Vagina (tissue), 2 donors: ENCODE measurements at regions not wholly inside any gene's neighbourhood (a gene's known extent, or its start where the extent isn't known, plus 50 kb on each side); places are given as distances from the start of the nearest gene placed in this dataset.

Experiments used
- DNase-seq, 2 donors: peaks; one replicate each; pipeline ENCODE4 v3.0.0-alpha.2; 2017; ENCODE audit errors: extremely low spot score in 2 of 2
- H3K27ac ChIP-seq: fragments of 200-600 bp; sonication (generic); one replicate; pipeline ENCODE4 v1.5.1; 2019
- H3K27me3 ChIP-seq: fragments of 200-600 bp; sonication (generic); one replicate; pipeline ENCODE4 v1.5.1; 2019
- H3K36me3 ChIP-seq, 2 donors: fragments of 200-600 bp; sonication (generic); one replicate each; pipeline ENCODE4 v1.5.1; 2017 to 2019
- H3K4me1 ChIP-seq: fragments of 200-600 bp; sonication (generic); one replicate; pipeline ENCODE4 v1.5.1; 2019
- H3K4me3 ChIP-seq, 2 donors: fragments of 200-600 bp; sonication (generic); 1 replicate in 1 of 2; 2 replicates in 1 of 2; pipeline ENCODE4 v1.5.1; 2016 to 2019
- H3K9me3 ChIP-seq: fragments of 200-600 bp; sonication (generic); one replicate; pipeline ENCODE4 v1.5.1; 2019
- POLR2A ChIP-seq, 2 donors: fragments of 450-650 bp; IDR thresholded peaks; one replicate each; pipeline ENCODE4 v1.6.1; 2017; ENCODE audit warnings: antibody characterized with exemption in 2 of 2, mild to moderate bottlenecking in 2 of 2, moderate library complexity in 2 of 2
- POLR2AphosphoS5 ChIP-seq, 2 donors: sonication (generic); formaldehyde crosslinking; IDR thresholded peaks; one replicate each; pipeline ENCODE4 v1.9.0; 2017; ENCODE audit warnings: antibody characterized with exemption in 2 of 2, mild to moderate bottlenecking in 2 of 2, low read depth in 1 of 2; ENCODE audit not compliant: insufficient read depth in 1 of 2
- intact Hi-C: fragments of 100-400 bp; cut with DNase I; formaldehyde crosslinking; loops from one replicate; pipeline ENCODE4 v1.15.1; 2023
- TF ChIP-seq, protein P1 (sequence below), 3 experiments: fragments of 450-650 bp in 2 of 3; fragments of 200-600 bp in 1 of 3; sonication (generic) in 1 of 3; IDR thresholded peaks; one replicate each; pipeline ENCODE4 v1.5.1; 2017 to 2019; ENCODE audit warnings: antibody characterized with exemption in 3 of 3, mild to moderate bottlenecking in 2 of 3, moderate library complexity in 2 of 3

GRCh38 chr1:55962472-55962871 lies 616.9 kb downstream of the PLPP3 start:
- Histone ChIP-seq H3K27me3 (no peaks in the 10 kb centered on the region), H3K36me3 (no peaks in the 10 kb centered on the region), H3K4me3 (no peak overlapping the region), H3K9me3 (no peaks in the 10 kb centered on the region), H3K4me1 (peaks cover 26% of the 10 kb centered on the region), H3K27ac (no peak overlapping the region)
- TF ChIP-seq, protein P1, sequence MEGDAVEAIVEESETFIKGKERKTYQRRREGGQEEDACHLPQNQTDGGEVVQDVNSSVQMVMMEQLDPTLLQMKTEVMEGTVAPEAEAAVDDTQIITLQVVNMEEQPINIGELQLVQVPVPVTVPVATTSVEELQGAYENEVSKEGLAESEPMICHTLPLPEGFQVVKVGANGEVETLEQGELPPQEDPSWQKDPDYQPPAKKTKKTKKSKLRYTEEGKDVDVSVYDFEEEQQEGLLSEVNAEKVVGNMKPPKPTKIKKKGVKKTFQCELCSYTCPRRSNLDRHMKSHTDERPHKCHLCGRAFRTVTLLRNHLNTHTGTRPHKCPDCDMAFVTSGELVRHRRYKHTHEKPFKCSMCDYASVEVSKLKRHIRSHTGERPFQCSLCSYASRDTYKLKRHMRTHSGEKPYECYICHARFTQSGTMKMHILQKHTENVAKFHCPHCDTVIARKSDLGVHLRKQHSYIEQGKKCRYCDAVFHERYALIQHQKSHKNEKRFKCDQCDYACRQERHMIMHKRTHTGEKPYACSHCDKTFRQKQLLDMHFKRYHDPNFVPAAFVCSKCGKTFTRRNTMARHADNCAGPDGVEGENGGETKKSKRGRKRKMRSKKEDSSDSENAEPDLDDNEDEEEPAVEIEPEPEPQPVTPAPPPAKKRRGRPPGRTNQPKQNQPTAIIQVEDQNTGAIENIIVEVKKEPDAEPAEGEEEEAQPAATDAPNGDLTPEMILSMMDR (IDR thresholded peaks at IDR 0.05) = no peak
- TF ChIP-seq POLR2A (IDR thresholded peaks at IDR 0.05) (no peak), POLR2AphosphoS5 (IDR thresholded peaks at IDR 0.05; ENCODE audit: insufficient read depth in 1 of 2, low read depth in 1 of 2) (no peak)
- no peak for DNase-seq
- intact Hi-C loops = no loop called here

GRCh38 chr1:55959136-55959548 lies 620.2 kb downstream of the PLPP3 start:
- no peaks in the 10 kb centered on the region for H3K27me3 ChIP-seq
- TF ChIP-seq POLR2A (IDR thresholded peaks at IDR 0.05) = no peak
- no peak for TF ChIP-seq POLR2AphosphoS5 (IDR thresholded peaks at IDR 0.05; ENCODE audit: insufficient read depth in 1 of 2, low read depth in 1 of 2)
- TF ChIP-seq, protein P1 (IDR thresholded peaks at IDR 0.05) = no peak
- no peaks in the 10 kb centered on the region for H3K9me3 ChIP-seq
- H3K4me3 ChIP-seq = no peak overlapping the region
- no peaks in the 10 kb centered on the region for H3K36me3 ChIP-seq
- intact Hi-C loops = no loop called here
- DNase-seq = no peak
- H3K4me1 ChIP-seq = peaks cover 27% of the 10 kb centered on the region
- H3K27ac ChIP-seq = peak overlapping the region; percentile 44

DNA sequence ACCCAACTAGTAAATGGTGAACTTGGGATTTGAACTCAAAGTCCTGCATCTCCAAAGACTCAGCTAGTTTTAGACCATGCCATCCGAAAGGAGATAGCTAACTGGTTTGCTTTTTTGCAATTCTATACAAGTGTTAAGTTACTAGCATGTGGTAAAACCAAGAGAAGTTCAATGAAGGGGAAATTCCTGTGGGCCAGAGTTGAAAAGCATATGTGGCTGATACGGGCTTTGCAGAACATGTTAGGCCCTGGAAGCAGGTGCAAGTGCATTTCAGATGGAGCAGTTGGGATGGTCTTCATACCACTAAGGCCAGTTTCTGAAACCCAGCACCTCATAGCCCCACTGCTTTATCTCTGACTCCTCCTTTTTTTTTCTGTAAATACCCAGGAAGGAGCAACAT lies 620.9 kb downstream of the PLPP3 start:
- Histone ChIP-seq H3K36me3 (no peaks in the 10 kb centered on the region), H3K27me3 (no peaks in the 10 kb centered on the region), H3K4me3 (no peak overlapping the region), H3K27ac (peak overlapping the region; percentile 44), H3K4me1 (peaks cover 27% of the 10 kb centered on the region), H3K9me3 (no peaks in the 10 kb centered on the region)
- no peak for TF ChIP-seq POLR2A (IDR thresholded peaks at IDR 0.05)
- DNase-seq = no peak
- intact Hi-C loops = no loop called here

DNA sequence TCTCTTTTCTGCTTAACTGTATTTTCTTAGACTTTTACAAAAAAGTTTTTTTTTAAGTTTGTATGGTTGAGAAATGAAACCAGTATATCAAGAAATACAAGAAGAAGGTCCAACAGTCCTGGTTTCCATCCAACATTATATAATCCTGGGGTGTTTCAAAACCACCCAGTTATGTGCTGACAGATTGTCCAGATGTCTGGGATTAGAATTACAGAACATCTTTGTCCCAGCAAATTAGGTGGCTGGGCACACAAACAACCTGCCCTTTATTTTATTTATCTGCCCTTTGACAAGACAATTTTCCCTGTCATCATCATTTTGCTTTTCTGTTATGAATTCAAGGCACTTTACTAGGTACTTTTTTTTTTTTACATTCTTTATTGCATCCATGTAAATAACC lies 622.1 kb downstream of the PLPP3 start:
- intact Hi-C loops = no loop called here
- no peaks in the 10 kb centered on the region for H3K9me3 ChIP-seq
- H3K4me3 ChIP-seq = no peak overlapping the region
- H3K36me3 ChIP-seq = no peaks in the 10 kb centered on the region
- no peaks in the 10 kb centered on the region for H3K27me3 ChIP-seq
- H3K4me1 ChIP-seq = peaks cover 27% of the 10 kb centered on the region
- no peak overlapping the region for H3K27ac ChIP-seq
- no peak for DNase-seq
- TF ChIP-seq POLR2AphosphoS5 (IDR thresholded peaks at IDR 0.05; ENCODE audit: insufficient read depth in 1 of 2, low read depth in 1 of 2) (no peak), POLR2A (IDR thresholded peaks at IDR 0.05) (no peak)
- TF ChIP-seq, protein P1 (IDR thresholded peaks at IDR 0.05) = no peak

DNA sequence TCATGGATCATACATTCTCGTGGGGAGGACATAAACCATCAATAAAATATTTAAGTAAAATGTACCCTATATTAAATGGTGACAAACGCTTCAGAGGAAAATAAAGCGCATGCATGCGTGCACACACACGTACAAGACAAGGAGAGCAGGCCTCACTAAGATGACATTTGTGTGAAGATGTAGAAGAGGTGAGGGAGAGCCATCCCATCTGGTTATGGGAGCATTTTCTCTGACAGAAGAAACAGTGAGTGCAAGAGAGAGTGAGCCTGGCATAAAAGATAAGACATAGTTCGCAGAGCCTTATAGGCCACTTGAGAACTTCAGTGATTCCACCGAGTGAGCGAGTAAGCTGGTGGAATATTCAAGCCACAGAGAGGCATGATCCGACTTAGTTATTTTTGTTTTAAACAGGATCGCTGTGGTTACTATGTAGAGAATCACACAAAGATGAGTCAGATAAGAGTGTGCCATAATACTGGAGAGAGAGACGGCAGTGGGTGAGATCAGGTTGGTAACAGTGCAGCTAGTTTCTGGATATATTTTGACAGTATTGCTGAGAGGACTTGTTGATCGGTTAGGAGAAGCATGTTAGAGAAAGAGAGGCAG lies 624.2 kb downstream of the PLPP3 start:
- Histone ChIP-seq H3K4me3 (no peak overlapping the region), H3K4me1 (peaks cover 27% of the 10 kb centered on the region), H3K27me3 (no peaks in the 10 kb centered on the region), H3K27ac (no peak overlapping the region), H3K36me3 (no peaks in the 10 kb centered on the region), H3K9me3 (no peaks in the 10 kb centered on the region)
- no peak for DNase-seq
- intact Hi-C loops = no loop called here
- TF ChIP-seq POLR2AphosphoS5 (IDR thresholded peaks at IDR 0.05; ENCODE audit: insufficient read depth in 1 of 2, low read depth in 1 of 2) = no peak
- TF ChIP-seq, protein P1 (IDR thresholded peaks at IDR 0.05) = no peak
- no peak for TF ChIP-seq POLR2A (IDR thresholded peaks at IDR 0.05)
